Stimulated activated CD4-positive, alpha-beta T cell treated with anti-CD3 and anti-CD28 coated beads, TNF-alpha, amount 100 ng/mL, for 4 hours (primary cell): ENCODE measurements at regions not wholly inside any gene's neighbourhood (a gene's known extent, or its start where the extent isn't known, plus 50 kb on each side); places are given as distances from the start of the nearest gene placed in this dataset.
"Not testable (repeated sequence)": the region's sequence is repeated elsewhere in the genome, so short reads cannot be mapped to it uniquely, and the experiment has no call there.

Experiments used
- DNase-seq, 3 experiments: peaks; one replicate each; pipeline ENCODE4 v3.0.0-alpha.2; 2020; ENCODE audit warnings: low read depth in 3 of 3

DNA sequence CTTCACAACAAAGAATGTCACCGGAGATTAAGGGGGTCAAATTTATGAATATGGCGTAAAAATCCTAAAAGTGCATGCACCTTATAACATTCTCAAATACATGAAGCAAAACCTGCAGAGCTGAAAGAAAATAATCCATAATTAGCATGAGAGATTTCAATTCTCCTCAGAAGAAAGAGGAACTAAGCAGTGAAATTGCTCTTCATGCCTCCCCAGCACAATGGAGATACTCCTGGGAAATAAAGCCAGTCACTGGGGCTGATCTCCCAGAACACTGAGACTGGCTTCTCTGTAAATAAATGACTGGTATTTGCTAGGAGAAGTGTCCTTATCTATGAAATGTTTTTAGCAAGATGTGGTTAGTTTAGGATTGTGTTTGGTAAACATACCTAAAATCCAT is 68.1 kb downstream of the GOLGA6L6 start:
- DNase-seq, result not testable (repeated sequence)

DNA sequence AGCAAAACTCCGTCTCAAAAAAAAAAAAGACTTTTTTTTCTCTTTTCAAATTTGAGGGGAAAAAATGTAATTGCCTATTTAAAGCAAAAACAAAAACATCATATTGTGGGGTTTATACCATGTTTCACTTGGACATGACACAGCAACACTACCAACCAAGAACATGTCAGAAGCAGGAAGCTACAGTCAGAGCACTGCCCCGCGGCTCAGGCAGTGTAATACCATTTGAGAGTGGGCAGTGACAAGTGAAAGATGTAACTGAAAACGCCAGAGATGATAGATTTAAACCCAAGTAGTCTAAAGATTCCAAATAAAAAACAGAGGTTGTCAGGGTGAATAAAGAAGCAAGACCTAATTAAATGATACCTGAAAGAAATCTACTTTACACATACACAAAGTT is 68.6 kb downstream of the GOLGA6L6 start:
- DNase-seq, result not testable (repeated sequence)

DNA sequence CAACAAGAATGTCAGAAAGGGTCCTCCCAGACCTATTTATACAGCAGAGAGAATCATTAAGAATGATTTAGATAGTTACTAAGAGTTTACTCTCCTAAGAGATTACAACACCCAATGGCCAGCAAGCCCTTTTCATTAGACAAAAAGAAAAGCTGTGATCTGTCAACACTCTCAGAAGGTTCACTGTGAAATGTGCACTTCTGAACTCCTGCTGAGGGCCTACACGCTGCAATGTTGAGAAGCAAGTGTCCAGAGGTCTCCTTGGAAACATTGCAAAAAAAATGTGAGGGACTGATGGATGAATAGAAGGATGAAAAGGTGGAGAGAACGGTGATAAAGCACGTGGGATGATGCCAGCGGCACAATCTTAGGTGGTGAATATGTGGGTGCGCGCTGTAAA is 70.8 kb downstream of the GOLGA6L6 start:
- not testable (repeated sequence) for DNase-seq

- DNase-seq, result not testable (repeated sequence)
These were observed 100.5 kb downstream of the GOLGA6L6 start for GRCh38 chr15:20441138-20441537.

DNA sequence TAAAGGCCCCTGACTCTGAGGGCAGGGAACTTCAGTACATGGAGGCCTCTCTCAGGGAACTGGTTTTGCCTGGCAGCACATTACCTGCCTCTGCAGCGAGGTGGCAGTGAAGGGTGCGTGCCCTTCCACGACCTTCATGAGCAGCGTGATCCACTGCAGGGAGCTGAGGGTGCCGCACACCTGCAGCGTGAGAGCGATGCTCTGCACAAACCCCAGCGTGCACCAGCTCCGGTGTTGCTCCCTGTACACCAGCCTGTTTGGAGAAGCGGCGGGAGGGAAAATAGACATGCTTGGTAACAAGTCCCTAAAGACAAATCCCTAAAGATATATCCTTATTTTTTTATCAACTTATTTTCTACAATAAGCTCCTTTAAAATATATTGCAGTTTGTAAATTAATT is 101.2 kb downstream of the GOLGA6L6 start:
- not testable (repeated sequence) for DNase-seq

GRCh38 chr15:20439111-20439510 is 102.5 kb downstream of the GOLGA6L6 start:
- not testable (repeated sequence) for DNase-seq

- not testable (repeated sequence) for DNase-seq
These were observed 103.3 kb downstream of the GOLGA6L6 start for GRCh38 chr15:20438255-20438654.

DNA sequence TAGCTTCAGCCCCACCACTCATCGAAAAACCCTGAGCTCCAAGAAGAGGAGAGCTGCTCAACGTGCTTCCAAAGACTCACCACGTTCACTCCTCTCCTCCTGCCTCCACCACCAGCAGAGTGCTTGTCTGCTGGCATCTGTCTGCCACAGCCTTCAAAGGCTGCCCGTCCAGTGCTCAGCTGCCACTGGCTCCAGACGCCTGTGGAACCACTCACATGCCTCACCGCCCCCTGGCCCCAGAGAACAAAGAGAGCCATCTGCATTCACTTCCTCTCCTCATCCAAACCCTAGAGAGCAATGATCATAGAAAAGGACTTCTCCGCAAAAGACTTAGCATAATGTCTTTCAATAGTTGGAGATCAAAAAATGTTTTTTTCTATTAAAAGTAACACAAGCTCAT is 108.1 kb downstream of the GOLGA6L6 start:
- not testable (repeated sequence) for DNase-seq

DNA sequence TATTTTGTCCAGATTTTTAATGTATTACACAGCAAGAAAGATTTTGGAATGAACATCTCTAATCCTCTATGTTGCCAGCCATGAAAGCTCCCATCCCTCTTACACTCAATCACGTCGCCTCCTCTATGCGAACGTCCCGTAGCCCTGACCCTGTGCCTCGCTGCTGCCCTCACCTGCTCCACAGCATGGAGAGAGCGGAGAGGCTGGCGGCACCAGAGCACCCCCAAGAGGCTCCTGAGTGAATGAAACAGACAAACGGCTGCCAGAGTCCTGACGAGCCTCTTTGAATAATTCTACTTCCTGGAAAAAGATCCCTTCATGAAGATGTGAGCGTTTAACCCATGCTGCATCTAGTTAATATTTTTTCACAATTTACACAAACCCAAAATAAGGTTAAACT is 111.1 kb downstream of the GOLGA6L6 start:
- not testable (repeated sequence) for DNase-seq

DNA sequence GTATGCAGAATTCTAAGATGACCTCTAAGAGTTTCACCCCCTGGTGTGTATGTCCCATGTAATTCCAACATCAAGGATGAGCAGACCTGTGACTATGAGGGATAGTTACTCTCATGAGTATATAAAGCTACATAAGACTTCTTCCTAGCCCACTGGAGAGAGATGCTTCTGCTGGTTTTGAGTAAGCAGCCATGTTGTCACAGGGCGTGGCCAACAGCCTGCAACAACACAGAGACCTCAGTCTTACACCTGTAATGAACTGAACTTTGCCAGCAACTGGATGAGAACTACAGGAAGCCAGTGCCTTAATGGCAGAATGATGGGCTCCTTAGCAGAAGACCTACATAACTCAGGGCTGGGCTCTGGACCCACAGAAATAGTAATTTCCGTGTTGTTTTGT is 120.9 kb downstream of the GOLGA6L6 start:
- not testable (repeated sequence) for DNase-seq

- DNase-seq, result not testable (repeated sequence)
These were observed 125.0 kb downstream of the GOLGA6L6 start for GRCh38 chr15:20416618-20417017.

DNA sequence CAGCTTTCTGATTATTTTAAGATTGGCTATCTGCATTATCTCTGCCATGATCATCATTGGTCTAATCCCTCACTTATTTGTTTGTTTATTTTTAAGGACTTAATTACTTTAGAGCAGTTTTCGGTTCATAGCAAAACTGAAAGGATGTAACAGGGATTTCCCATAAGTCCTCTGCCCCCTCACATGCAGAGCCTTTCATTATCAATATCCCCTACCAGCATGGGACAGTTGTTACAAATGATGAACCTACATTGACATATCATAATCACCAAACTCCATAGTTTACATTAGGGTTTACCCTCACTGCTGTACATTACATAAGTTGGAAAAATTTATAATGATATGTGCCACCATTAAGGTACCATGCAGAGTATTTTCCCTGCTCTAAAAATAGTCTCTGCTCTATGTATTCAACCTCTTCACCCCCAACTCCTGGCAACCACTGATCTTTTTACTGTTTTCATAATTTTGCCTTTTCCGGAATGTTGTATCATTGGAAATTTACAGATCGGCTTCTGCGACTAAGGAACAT is 131.9 kb downstream of the GOLGA6L6 start:
- not testable (repeated sequence) for DNase-seq

- no peak for DNase-seq
These were observed 132.4 kb downstream of the GOLGA6L6 start for GRCh38 chr15:20409247-20409646.

- no peak for DNase-seq
These were observed 134.0 kb downstream of the GOLGA6L6 start for GRCh38 chr15:20407553-20407952.

DNA sequence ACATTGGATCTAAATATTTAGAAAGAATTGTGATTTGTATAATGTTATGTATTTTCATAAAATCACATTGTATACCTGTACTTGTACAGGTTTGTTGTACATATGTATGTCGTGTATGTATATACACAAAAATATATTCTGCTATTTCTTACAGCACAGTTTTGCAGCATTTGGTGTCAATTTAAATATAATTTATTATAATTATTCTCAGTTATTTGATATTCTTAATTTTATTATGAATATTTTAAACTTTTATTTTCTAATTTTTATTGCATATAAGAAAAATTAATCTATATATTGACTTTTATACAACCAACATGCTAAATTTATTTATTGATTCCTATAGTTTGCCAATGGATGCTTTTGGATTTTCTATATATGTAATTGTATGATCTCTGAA is 137.0 kb downstream of the GOLGA6L6 start:
- DNase-seq, result not testable (repeated sequence)

DNA sequence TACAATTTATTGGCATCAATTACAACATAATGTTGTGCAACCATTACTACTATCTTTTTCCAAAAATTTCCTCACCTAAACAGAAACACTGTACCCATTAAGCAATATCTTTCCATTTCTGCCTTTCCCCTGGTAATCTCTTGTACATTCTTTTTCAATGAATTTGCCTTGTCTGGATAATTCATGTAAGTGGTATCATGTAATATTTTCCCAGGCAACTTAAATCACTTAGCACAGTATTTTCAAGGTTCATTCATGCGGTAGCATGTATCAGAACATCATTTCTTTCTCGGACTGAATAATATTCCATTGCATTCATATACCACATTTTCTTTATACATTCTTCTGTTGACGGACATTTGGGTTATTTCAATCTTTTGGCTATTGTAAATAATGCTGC is 139.0 kb downstream of the GOLGA6L6 start:
- DNase-seq, result not testable (repeated sequence)

DNA sequence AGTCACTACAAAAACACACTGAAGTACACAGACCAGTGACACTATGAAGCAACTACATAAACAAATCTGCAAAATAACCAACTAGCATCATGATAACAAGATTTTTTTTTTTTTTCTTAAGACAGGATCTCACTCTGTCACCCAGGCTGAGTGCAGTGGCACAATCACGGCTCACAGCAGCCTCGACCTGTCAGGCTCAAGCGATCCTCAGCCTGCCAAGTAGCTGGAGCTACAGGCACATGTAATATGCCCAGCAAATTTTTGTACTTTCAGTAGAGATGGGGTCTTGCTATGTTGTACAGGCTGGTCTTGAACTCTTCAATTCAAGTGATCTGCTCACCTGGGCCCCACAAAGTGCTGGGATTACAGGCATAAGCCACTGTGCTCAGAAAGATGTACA is 140.5 kb downstream of the GOLGA6L6 start:
- DNase-seq, result not testable (repeated sequence)

- DNase-seq, result not testable (repeated sequence)
These were observed 142.9 kb downstream of the GOLGA6L6 start for GRCh38 chr15:20398680-20399079.

DNA sequence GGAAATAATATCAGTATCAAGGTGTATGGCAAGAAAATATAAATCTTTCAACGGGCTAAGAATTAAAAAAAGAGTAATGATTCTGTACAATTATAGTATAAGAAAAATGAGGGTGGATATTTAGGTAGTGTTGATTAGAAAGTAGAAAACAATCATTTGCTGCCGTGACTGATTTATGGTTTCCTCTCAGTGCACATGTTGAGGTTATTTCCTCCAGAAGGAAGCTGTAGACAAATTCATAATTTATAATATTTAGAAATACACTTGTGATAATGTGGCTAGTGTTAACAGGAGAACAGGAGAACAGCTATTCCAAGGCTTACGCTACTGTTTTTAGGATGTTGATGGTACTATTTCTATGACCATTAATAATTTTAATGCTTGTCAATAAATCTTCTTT is 153.4 kb downstream of the GOLGA6L6 start:
- DNase-seq, result not testable (repeated sequence)

- no peak for DNase-seq
These were observed 155.4 kb downstream of the GOLGA6L6 start for GRCh38 chr15:20386198-20386597.

- not testable (repeated sequence) for DNase-seq
These were observed 161.4 kb downstream of the GOLGA6L6 start for GRCh38 chr15:20380199-20380598.

DNA sequence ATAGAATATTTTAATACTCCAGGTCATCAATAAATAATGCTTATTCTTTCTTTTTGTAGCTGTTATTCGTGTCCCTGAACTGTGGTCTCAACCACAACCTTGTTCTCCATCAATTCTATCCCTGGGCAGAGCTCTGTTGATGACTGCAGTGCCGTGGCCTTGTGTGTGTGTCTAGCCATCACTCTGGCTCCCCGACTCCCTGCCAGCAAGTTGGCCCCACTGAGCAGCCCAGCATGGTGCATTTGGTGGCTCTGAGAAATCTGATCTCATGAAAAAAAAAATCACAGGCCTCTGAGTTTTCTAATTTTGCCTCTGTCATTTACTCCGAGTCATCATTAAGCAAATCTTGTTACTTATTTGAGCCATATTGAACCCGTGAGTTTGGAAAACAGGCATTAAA is 164.7 kb downstream of the GOLGA6L6 start:
- DNase-seq, result no peak

GRCh38 chr15:20372416-20372815 is 169.2 kb downstream of the GOLGA6L6 start:
- not testable (repeated sequence) for DNase-seq

GRCh38 chr15:20369500-20369899 is 172.1 kb downstream of the GOLGA6L6 start:
- no peak for DNase-seq
